ENCODE measurements at regions not wholly inside any gene's neighbourhood (a gene's known extent, or its start where the extent isn't known, plus 50 kb on each side); places are given as distances from the start of the nearest gene placed in this dataset.

DNA sequence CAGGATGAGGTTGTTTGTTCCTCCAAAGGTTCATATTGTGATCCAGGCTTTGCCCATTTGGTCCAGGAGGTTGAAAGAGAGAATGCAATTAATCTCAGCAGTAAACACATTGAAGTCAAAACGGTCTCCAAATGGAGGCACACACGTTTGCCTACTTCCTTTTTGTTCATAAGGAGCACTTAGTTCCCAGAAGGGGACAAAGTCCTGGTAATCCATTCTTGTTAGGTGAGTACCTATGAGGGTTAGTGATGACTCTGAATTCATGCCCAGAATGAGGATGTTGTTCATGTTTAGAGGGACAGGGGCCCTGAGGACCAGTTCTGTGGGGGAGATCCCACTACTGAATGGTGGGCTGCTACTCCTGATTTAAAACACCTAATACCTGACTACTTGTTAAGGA lies 177.7 kb downstream of the ALDH1A2 start:
- no peak for TF ChIP-seq POLR2A (IDR thresholded peaks at IDR 0.05)
- TF ChIP-seq, protein P1, sequence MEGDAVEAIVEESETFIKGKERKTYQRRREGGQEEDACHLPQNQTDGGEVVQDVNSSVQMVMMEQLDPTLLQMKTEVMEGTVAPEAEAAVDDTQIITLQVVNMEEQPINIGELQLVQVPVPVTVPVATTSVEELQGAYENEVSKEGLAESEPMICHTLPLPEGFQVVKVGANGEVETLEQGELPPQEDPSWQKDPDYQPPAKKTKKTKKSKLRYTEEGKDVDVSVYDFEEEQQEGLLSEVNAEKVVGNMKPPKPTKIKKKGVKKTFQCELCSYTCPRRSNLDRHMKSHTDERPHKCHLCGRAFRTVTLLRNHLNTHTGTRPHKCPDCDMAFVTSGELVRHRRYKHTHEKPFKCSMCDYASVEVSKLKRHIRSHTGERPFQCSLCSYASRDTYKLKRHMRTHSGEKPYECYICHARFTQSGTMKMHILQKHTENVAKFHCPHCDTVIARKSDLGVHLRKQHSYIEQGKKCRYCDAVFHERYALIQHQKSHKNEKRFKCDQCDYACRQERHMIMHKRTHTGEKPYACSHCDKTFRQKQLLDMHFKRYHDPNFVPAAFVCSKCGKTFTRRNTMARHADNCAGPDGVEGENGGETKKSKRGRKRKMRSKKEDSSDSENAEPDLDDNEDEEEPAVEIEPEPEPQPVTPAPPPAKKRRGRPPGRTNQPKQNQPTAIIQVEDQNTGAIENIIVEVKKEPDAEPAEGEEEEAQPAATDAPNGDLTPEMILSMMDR (IDR thresholded peaks at IDR 0.05) = no peak
- no peak for TF ChIP-seq EP300 (IDR thresholded peaks at IDR 0.05)

All from tibial nerve (tissue), 4 donors.